PC-9 (cell line): ENCODE measurements at regions not wholly inside any gene's neighbourhood (a gene's known extent, or its start where the extent isn't known, plus 50 kb on each side); places are given as distances from the start of the nearest gene placed in this dataset.

Source experiments
- CTCF ChIP-seq: fragments of 200-600 bp; sonication (generic); conservative IDR thresholded peaks from 2 replicates; pipeline ENCODE4 v1.6.1; 2017; ENCODE audit warnings: mixed run types, antibody characterized with exemption, mild to moderate bottlenecking, moderate library complexity
- EZH2 ChIP-seq: fragments of 200-600 bp; sonication (generic); IDR thresholded peaks from 2 replicates; pipeline ENCODE4 v1.8.0; 2017; ENCODE audit warnings: antibody characterized with exemption, low read depth

- TF ChIP-seq EZH2 (no peak), CTCF (no peak)
Measured at GRCh38 chr11:131178020-131178419, 192.4 kb upstream of the NTM start.
